ENCODE measurements at regions not wholly inside any gene's neighbourhood (a gene's known extent, or its start where the extent isn't known, plus 50 kb on each side); places are given as distances from the start of the nearest gene placed in this dataset.
"Not testable (repeated sequence)": the region's sequence is repeated elsewhere in the genome, so short reads cannot be mapped to it uniquely, and the experiment has no call there.

DNA sequence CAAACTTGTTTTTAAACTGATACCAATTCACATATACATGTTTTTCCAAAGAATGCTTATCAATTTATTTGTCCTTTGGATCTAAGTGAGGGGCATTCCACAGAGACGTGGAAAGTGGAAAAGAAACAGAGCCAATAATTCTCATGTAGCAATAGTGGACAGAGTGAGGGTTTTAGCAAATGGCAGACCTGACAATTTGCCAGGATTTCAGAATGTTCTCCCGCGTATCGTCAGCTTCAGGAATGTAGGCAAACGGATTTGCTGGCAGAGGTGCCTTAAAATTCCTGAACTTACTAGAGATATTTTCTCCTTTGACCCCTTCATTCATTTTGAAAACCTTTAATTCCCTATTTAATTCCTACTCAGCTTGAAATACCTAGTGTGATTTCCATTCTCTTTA is 193.4 kb upstream of the CPHXL start:
- no peak for DNase-seq (ENCODE audit: low read depth in 2 of 3, low spot score in 2 of 3)

DNA sequence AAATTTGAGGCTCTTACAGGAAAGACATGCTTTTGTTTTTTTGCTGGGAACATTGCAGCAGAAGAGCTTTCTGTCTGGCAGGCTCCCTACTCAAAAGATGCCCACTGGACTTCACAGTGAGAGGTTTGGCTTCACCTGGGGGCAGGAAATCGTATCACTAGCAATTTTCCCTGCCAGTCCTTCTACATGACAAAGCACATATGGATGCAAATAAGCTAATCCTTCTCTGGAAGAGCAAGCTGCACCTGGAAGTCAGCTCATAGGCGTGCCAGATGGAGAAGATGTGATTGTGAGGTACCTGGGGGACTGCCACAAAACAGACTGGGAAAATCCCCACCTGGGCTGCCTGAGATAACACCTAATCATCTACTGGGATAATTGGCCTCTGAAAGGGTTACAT is 195.0 kb upstream of the CPHXL start:
- DNase-seq (ENCODE audit: low read depth in 2 of 3, low spot score in 2 of 3), result no peak

DNA sequence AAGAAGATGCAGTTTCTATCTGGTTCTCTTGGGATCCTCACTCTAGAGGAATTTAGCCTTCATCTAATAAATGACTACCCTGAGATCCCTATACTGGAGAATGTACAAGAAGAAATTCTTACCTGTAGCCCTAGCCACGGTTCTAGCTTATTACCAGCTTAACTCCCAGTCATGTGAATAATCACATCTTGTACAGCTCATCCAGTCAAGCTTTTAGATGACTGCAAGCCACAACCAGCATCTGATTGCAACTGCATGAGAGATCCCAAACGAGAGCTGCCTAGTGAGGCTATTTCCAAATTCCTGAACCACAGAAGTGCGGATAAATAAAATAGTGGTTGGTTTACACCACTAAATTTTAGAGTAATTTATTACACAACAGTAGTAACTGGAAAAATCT is 196.0 kb upstream of the CPHXL start:
- DNase-seq (ENCODE audit: low read depth in 2 of 3, low spot score in 2 of 3), result no peak

DNA sequence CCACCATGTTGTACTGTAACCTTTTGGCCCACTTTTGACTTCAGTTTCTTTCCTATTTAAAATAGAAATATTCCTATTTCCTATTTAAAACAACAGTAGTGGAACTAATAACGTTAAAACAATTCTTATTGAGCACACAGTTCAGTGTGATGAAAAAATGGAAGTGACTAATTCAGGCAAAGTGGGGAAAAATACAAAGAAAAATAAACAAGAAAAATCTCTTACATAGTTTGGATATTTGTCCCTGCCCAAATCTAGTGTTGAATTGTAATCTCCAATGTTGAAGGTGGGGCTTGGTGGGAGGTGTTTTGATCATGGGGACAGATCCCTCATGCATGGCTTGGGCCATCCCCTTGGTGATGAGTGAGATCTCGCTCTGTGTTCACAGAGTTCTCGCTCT is 198.1 kb upstream of the CPHXL start:
- DNase-seq (ENCODE audit: low read depth in 2 of 3, low spot score in 2 of 3), result no peak

DNA sequence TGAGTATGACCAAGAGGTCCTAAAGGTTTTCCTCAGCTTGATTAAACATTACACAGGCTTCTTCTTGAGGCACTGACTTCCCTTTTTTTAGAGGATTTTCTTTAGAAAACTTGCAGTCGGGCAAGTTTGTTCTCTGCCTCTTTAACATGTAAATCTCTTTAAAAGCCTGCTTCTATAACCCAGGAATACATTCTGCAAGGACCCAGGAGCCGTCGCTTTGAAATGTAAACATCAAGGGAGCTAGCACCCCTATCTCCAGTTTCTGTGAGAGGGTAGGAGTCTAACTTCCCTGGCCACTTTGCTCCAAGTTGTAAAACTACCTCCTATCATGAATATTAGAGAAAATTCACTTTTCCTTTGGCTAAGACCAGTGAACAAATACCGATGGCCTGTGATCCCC is 201.5 kb upstream of the CPHXL start:
- no peak for DNase-seq (ENCODE audit: low read depth in 2 of 3, low spot score in 2 of 3)

DNA sequence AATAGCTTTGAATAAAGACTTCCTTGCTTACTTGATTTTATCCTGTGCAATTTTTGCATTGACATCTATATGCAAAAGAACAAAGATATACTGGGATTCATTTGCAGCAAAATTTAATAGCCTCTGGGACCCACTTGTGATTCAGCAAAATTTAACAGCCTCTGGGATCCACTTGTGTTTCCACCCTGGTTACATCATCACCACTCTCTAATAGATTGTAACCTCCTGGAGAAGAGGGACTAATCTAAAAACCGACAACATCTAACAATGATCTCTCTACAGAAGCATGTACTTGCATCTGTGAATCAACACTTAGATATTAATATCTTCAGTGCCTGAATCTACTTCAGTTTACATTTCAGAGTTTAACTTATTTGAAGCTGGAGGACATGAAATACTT is 202.0 kb upstream of the CPHXL start:
- DNase-seq (ENCODE audit: low read depth in 2 of 3, low spot score in 2 of 3), result no peak

DNA sequence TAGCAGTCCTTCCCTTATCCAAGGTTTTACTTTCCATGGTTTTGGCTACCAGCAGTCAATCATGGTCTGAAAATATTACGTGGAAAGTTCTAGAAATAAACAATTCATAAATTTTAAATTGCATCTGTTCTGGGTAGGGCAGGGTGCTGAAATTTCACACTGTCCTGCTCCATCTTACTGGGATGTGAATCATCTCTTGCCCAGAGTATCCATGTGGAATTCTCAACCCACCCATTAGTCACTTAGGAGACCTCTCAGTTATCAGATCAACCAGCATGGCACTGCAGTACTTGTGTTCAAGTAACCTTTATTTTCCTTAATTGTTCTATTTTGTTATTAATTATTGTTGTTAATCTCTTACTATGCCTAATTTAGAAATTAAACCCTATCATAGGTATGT is 202.8 kb upstream of the CPHXL start:
- no peak for DNase-seq (ENCODE audit: low read depth in 2 of 3, low spot score in 2 of 3)

DNA sequence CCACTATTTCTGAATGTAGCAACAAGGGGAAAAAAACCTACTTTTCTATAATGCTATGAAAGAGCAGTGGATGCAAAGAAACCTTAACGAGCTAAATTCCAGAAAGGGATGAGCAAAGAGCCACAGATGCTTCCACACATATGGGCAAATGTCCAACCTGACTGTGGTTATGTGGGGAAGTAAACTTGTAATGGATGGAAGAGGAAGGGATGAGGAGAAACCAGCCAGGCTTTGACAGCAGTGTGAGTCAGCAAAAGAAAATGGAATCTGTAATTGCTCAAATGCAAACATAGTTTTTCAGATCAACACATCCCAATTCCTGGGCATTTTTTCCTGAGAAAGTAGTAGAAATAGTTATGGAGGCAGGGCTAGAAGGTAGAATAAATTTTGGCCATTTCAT is 204.8 kb upstream of the CPHXL start:
- no peak for DNase-seq (ENCODE audit: low read depth in 2 of 3, low spot score in 2 of 3)

DNA sequence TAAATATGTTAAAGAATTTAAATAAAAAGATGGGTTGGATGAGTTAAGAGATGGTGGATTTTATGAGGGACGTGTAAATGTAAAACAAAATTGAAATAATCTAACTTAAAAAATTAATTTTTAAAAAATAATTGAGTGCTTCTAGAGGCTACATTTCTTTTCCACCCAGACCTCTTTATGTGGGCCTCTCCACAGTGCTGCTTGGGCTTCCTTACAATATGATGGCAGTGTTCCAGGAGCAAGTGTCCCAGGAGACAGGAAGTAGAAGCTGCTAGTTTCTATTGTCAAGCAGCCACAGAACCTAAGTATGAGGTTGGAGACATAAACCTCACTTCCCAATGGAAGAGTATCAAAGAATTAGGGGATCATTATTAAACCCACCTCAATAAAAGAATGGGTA is 205.7 kb upstream of the CPHXL start:
- DNase-seq (ENCODE audit: low read depth in 2 of 3, low spot score in 2 of 3), result no peak

DNA sequence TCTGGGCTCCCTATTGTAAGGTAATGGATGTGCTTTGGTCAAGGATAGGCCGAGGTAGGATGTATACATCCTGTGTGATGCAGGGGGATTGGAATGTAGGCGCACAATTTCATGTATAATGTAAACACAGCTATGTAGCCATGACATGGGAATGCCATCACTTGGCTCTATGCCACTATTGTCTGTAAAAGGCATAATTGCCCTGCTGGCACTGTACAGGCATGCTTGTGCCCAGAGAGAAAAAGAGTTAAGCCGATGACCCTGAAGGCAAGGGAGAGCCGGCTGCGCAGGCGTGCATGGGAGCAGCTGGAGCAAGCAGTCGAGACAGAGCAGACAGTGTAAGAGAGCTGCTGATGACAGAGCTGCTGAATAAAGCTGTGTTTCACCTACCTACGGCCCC is 212.5 kb upstream of the CPHXL start:
- DNase-seq (ENCODE audit: low read depth in 2 of 3, low spot score in 2 of 3), result no peak

DNA sequence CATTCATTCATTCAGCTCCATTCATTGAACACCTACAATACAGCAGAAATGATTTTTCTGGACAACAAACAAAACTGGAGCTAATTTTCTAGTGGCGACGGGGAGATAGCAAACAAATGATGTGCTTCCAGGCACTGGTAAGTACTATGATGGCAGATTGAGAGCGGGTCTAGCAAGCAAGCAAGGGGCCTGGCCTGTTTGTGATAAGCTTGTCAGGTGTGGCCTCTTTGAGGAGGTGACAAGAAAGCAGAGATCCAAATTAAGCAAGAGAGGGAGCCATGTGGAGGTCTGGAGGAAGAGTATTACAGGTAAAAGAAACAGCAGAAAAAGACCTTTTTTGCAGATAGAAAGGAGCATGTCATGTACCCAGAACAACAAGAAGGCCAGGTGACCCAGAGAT is 216.1 kb upstream of the CPHXL start:
- DNase-seq (ENCODE audit: low read depth in 2 of 3, low spot score in 2 of 3), result no peak

DNA sequence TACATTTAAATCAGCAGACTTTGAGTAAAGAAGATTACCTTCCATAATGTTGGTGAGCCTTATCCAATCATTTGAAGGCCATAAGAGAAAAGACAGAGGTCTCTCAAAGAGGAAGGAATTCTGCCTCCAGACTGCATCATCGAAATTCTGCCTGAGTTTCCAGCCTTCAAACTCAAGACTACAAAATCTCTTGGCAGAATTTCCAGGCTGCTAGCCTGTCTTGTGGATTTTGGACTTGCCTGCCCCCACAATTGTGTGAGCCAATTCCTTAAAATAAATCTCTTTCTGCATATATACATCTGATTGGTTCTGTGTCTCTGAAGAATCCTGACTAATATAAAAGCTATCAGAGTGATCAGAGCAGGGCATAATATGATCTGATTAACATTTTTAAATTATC is 216.6 kb upstream of the CPHXL start:
- DNase-seq (ENCODE audit: low read depth in 2 of 3, low spot score in 2 of 3), result no peak

DNA sequence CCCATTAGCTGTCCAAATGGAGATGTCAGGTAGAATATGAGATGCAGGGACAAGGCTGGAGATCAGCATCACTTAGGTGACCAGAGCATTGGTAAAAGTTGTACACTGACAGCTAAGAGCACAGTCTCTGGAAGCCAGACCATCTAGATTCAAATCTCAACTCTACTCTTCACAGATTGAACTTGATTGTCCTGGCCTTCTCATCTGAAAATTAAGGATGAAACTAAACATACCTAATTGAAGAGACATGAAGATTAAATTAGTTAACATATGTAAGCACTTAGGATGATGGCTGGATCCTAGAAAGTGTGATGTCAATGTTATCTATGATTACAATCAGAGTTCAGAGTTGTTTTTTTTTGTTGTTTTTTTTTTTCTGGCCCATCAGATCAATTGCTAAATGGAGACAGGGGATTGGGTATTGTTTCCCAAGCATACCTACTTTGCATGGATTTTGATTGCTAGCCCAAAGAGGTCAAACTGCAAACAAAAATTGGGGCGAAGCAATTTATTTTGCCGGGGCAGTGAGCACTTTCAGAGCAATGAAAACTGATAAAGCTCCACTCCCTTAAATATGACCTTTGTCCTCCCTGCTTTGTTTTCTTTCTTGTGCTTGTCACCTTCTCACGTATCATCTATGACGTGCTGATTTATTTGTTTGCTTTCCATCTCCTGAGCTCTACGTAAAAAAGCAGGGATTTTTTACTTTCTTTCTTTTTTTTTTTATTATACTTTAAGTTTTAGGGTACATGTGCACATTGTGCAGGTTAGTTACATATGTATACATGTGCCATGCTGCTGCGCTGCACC is 217.6 kb upstream of the CPHXL start:
- no peak for DNase-seq (ENCODE audit: low read depth in 2 of 3, low spot score in 2 of 3)

DNA sequence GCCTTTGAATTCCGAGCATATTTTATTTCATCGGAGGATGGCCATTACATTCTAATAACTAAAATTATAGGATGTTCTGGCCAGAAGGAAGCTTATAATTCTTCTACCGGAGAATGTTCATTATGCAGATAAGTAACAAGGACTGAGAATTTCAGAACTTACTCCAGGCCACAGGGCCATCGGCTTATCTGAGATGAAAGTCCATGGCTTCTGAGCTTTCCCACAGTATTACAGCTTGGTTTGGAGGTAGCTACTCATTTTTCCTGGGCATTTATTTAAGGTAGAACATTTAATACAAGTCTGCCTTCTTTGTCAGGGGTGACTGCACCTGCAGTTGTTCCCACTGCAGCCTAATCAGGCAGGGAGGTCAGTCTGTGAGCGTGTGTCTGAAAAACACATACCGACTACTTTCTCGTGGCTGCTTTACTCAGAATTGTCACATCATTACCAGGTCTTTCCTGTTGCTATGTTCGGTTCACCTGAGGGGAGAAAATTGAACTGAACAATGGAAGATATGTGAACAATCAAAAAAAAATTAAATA is 219.7 kb upstream of the CPHXL start:
- no peak for DNase-seq (ENCODE audit: low read depth in 2 of 3, low spot score in 2 of 3)

DNA sequence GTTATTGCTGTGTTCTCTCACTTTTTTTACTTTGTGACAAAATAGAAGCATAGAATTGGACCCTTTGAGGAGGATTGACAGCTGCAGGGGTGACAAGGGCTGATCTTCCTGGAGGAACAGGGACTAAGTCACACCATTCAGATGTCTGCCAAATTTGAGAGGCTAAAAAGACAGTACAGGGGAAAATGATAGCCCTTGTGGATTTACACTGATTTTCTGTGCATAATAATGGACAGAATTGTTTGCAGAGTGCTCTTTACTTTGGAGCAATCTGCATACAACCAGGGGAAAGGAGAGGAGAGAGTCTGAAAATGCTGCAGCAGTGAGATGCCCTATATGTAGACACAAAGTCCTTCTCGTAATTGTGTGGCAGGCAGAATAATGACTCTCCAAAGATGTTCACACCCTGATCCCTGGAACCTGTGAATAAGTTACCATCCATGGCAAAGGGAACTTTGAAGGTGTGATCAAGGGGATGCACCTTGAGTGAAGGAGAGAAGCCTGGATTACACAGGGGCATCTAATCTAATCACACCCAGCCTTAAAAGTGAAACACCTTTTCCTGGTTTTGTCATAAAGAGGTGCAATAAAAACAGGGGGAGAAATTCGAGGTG is 221.4 kb upstream of the CPHXL start:
- no peak for DNase-seq (ENCODE audit: low read depth in 2 of 3, low spot score in 2 of 3)

DNA sequence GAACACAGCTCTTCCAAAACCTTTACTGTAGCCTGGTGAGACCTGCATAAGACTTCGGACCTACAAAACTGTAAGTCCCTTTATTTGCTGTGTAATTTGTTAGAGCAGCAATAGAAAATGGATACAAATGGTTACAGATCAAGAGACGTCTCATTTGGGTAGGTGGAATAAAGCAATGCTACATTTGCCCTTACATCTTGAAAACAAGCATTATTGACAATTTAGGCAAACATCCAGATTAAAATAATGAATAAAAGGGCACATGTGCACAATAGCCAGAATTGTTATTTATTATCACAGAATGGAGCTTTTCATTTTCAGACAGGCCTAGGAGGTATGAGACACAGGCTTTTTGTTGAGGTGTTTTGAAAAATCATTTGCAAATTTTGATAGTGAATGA is 222.2 kb upstream of the CPHXL start:
- no peak for DNase-seq (ENCODE audit: low read depth in 2 of 3, low spot score in 2 of 3)

DNA sequence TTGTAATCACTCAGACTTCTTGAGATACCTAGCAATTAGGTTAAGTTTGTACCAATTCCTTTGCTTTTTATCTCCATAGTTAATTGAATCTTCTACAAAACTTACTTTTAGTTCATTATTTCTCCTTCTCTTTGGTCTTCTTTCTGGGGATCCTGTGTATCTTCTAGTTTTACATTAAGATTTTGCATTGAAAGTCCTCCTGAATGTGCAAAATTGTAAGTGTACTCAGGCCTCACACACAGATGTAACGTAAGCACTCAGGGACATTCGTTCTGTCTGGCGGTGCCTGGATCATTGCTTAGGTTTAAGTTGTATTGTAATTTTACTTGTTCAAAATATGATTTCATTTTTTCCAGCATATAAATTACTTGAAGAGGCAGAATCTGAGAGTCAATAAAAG is 222.6 kb upstream of the CPHXL start:
- no peak for DNase-seq (ENCODE audit: low read depth in 2 of 3, low spot score in 2 of 3)

DNA sequence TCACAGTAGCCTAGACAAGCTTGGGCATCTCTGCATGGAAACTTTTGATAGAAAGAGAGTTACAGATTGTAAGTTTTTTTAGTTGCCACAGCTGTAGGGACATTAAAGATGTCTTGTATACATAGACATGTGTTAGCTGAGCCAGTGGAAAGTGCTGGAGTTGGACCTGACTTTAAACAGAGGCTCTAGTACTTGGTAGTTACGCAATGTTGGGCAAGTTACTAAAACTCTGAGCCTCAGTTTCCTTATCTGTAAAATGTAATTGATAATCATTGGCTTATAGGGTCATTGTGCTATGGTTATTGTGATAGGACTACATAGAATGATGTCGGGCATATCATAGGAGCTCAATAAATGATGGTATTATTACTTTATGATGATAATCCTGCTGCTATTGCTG is 225.8 kb upstream of the CPHXL start:
- no peak for DNase-seq (ENCODE audit: low read depth in 2 of 3, low spot score in 2 of 3)

DNA sequence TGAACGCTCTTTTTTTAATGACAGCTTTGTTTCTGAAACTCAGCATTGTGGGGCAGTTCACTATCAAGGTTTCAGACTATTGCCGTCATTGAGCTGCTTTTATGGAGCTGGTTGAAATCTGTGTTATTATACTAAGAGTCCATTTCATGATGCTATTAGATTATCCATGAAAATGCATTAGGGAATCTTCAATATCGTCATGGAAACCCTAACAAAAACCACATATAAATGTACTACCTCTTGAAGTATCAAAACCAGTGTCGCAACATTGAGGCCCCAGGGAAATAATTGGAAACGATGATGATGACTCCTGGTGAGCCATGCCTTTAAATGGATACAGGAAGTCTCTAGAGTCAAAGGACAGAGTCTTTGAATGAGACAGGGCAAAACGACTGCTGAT is 231.6 kb upstream of the CPHXL start:
- no peak for DNase-seq (ENCODE audit: low read depth in 2 of 3, low spot score in 2 of 3)

DNA sequence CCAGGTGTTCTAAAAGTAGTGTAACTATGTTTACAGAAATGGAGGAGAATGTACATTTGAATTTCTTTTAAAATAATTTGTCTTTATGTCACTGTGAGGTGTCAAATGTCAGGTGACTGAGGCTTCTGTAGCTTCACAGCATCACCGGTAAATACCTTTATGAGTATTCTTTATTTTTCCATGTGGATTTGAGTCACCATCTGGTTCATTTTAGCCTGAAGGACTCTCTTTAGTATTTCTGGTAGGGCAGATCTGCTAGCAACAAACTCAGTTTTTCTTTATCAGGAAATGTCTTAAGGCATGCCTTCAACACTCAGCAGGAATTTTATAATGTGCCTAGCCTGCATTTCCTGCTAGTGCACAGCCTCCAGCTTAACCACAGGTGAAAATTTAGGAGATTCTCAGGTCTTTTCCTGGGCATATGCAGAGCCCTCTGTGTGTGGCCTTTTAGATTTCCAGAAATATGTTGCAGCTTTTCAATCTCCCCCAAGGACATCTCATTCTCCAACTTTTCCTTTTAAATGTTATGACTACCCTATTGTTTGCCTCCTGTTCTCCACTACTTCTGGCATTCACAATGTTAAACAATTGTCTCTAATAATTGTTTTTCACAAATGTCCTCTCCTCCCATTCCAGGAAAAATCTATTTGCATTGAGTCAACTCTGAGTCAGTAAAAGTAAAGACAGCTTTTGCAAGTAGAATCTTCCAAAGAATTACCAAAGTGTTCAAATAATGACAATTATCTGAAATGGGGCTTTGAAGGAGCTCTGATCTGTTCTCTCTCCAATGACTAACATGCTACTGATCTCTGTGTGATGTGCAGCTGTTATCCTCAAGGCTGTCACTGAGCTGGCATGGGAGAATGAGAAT is 239.4 kb upstream of the CPHXL start:
- no peak for DNase-seq (ENCODE audit: low read depth in 2 of 3, low spot score in 2 of 3)

DNA sequence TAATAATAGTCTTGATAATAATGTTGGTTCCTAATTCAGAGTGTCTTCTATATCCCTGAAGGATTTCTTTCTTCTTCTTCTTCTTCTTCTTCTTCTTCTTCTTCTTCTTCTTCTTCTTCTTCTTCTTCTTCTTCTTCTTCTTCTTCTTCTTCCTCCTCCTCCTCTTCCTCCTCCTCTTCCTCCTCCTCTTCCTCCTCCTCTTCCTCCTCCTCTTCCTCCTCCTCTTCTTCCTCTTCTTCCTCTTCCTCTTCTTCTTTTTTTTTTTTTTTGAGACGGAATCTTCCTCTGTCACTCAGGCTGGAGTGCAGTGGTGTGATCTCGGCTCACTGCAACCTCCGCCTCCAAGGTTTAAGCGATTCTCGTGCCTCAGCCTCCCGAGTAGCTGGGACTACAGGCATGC is 242.8 kb upstream of the CPHXL start:
- not testable (repeated sequence) for DNase-seq (ENCODE audit: low read depth in 2 of 3, low spot score in 2 of 3)

DNA sequence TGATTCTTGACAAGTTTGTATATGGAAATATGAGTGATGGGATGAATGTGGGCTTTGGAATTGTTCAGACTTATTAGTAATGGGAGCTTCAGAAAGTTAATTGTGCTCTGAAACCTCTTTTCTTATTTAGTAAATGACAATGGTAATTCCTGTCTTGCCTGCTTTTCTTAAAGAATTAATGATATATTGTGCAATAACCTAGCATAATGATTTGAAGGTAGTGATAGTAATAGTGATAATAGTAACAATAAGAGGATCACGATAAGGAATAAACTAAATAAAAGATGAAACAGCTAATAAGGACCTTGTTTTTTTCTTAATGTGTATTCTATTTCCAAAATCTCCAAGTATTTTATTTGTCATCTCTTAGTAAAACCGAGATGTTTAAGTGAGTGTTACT is 245.0 kb upstream of the CPHXL start:
- DNase-seq (ENCODE audit: low read depth in 2 of 3, low spot score in 2 of 3), result no peak

All from hematopoietic multipotent progenitor cell (in vitro differentiated cells).